Natural killer cell (primary cell): ENCODE measurements at regions not wholly inside any gene's neighbourhood (a gene's known extent, or its start where the extent isn't known, plus 50 kb on each side); places are given as distances from the start of the nearest gene placed in this dataset.

Source experiments
- ATAC-seq, 3 donors: fragments of 150-1000 bp in 2 of 3; fragments of 200-7000 bp in 1 of 3; cut with Tn5 transposase; 1 replicate in 1 of 3; 2 replicates in 2 of 3; pipeline ENCODE4 v1.10.0; 2021; ENCODE audit warnings: mild to moderate bottlenecking in 2 of 3, moderate library complexity in 2 of 3
- DNase-seq, 2 donors: peaks; one replicate each; pipeline versions ENCODE4 v3.0.0 to v3.0.0-alpha.2; 2013 to 2021; ENCODE audit warnings: mixed read lengths in 1 of 2
- H3K27ac ChIP-seq: one replicate; pipeline ENCODE4 v1.5.1; 2013; ENCODE audit warnings: mild to moderate bottlenecking, low read length
- H3K27me3 ChIP-seq: one replicate; pipeline ENCODE4 v1.6.1; 2013; ENCODE audit warnings: low read length; ENCODE audit not compliant: control insufficient read depth, insufficient read depth
- H3K36me3 ChIP-seq: one replicate; pipeline ENCODE4 v1.6.1; 2013; ENCODE audit warnings: low read length; ENCODE audit not compliant: control insufficient read depth, insufficient read depth
- H3K4me1 ChIP-seq: one replicate; pipeline ENCODE4 v1.6.1; 2013; ENCODE audit warnings: low read length; ENCODE audit not compliant: control insufficient read depth, insufficient read depth
- H3K4me3 ChIP-seq: one replicate; pipeline ENCODE4 v1.5.1; 2013; ENCODE audit warnings: low read length
- H3K9me3 ChIP-seq: one replicate; pipeline ENCODE4 v1.6.1; 2013; ENCODE audit warnings: low read length; ENCODE audit not compliant: control insufficient read depth, insufficient read depth
- H3K27ac Mint-ChIP-seq, 2 donors: one replicate each; pipeline ENCODE4 v1.8.0; 2022; ENCODE audit warnings: mild to moderate bottlenecking in 2 of 2, mixed read lengths in 2 of 2, moderate library complexity in 1 of 2
- H3K27me3 Mint-ChIP-seq, 2 donors: one replicate each; pipeline ENCODE4 v1.8.0; 2022; ENCODE audit warnings: low read depth in 2 of 2, mixed read lengths in 2 of 2
- H3K36me3 Mint-ChIP-seq: one replicate; pipeline ENCODE4 v1.8.0; 2022; ENCODE audit warnings: mixed read lengths
- H3K4me1 Mint-ChIP-seq, 2 donors: one replicate each; pipeline ENCODE4 v1.8.0; 2022; ENCODE audit warnings: mixed read lengths in 2 of 2
- H3K4me3 Mint-ChIP-seq: one replicate; pipeline ENCODE4 v1.8.0; 2022; ENCODE audit warnings: mild to moderate bottlenecking, moderate library complexity, mixed read lengths
- H3K9me3 Mint-ChIP-seq, 2 donors: one replicate each; pipeline ENCODE4 v1.8.0; 2022; ENCODE audit warnings: mixed read lengths in 2 of 2
- WGBS: methylation state at CpG from one replicate; pipeline ENCODE4 v1.1.7; 2013; ENCODE audit warnings: missing lambda C conversion rate; ENCODE audit not compliant: insufficient coverage; 5-methylcytosine and 5-hydroxymethylcytosine counted together
- intact Hi-C: fragments of 100-400 bp; cut with micrococcal nuclease; formaldehyde crosslinking; loops from one replicate; pipeline ENCODE4 v1.14.2; 2022
- TF ChIP-seq, protein P1 (sequence below): fragments of 200-600 bp; IDR thresholded peaks from one replicate; pipeline ENCODE4 v1.8.0; 2022; ENCODE audit warnings: antibody characterized with exemption

DNA sequence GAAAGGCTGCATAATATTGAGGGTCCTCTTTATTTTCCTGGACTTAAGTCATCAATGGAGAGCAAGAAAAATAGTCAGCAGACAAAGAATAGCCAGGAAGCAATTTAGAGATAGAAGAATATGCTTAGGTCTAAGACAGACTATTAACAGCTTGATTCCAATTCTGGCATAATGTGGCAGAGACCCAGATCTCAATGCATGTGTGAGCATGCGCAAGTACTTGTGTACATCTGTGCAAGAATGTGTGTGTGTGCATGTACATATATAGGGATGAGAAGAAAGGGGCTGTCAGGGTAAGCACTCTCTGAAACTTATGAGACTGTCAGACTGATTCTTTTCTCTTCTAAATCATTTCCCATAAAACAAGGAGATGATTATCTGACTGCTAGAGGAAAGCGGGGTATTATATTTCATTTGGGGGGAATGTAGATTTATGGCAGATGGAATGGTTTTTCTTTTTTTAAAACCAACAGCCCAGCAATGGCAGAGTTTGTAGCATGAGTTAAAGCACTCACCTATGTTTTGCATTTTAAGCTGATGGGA, 381.3 kb upstream of the SPRED2 start:
- H3K27me3 Mint-ChIP-seq, result peaks cover 0 to 4% of the 10 kb centered on the region in 2 donors
- no peaks in the 10 kb centered on the region for H3K4me1 Mint-ChIP-seq
- WGBS, result 88% methylated on average over 1 of the region's 2 CpGs
- intact Hi-C loops, result no loop called here
- Histone ChIP-seq H3K4me1 (no peaks in the 10 kb centered on the region), H3K27ac (no peak overlapping the region), H3K27me3 (no peaks in the 10 kb centered on the region), H3K9me3 (no peaks in the 10 kb centered on the region), H3K36me3 (no peaks in the 10 kb centered on the region), H3K4me3 (no peak overlapping the region)
- H3K27ac Mint-ChIP-seq, result no peak overlapping the region
- no peak for ATAC-seq
- H3K36me3 Mint-ChIP-seq, result no peaks in the 10 kb centered on the region
- H3K4me3 Mint-ChIP-seq, result no peak overlapping the region
- TF ChIP-seq, protein P1, sequence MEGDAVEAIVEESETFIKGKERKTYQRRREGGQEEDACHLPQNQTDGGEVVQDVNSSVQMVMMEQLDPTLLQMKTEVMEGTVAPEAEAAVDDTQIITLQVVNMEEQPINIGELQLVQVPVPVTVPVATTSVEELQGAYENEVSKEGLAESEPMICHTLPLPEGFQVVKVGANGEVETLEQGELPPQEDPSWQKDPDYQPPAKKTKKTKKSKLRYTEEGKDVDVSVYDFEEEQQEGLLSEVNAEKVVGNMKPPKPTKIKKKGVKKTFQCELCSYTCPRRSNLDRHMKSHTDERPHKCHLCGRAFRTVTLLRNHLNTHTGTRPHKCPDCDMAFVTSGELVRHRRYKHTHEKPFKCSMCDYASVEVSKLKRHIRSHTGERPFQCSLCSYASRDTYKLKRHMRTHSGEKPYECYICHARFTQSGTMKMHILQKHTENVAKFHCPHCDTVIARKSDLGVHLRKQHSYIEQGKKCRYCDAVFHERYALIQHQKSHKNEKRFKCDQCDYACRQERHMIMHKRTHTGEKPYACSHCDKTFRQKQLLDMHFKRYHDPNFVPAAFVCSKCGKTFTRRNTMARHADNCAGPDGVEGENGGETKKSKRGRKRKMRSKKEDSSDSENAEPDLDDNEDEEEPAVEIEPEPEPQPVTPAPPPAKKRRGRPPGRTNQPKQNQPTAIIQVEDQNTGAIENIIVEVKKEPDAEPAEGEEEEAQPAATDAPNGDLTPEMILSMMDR, result no peak
- H3K9me3 Mint-ChIP-seq, result no peaks in the 10 kb centered on the region
- DNase-seq, result no peak

DNA sequence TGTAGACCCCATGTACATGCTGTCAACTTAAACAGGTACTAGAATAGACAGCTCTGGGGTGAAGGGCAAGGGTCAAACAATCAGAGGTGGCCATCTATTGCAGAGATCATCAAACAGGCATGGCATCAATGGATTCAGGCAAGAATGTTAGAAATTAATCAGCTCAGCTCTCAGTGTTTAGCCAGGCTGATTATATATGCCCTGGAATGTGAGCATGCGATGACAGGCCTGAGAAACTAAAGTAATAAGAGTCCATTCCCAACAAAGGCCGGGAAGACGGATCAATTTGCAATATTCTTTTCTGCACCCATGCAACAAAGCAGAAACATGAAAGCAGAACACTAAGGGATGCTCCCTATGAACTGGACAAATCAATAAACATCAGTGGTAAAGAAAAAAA, 380.5 kb upstream of the SPRED2 start:
- Histone ChIP-seq H3K4me1 (no peaks in the 10 kb centered on the region), H3K36me3 (no peaks in the 10 kb centered on the region), H3K27ac (no peak overlapping the region), H3K27me3 (no peaks in the 10 kb centered on the region), H3K9me3 (no peaks in the 10 kb centered on the region), H3K4me3 (no peak overlapping the region)
- 98% methylated on average over 3 of the region's 3 CpGs for WGBS
- Mint-ChIP-seq H3K9me3 (no peaks in the 10 kb centered on the region), H3K27ac (no peak overlapping the region), H3K4me3 (no peak overlapping the region), H3K36me3 (no peaks in the 10 kb centered on the region), H3K4me1 (no peaks in the 10 kb centered on the region), H3K27me3 (peaks cover 0 to 4% of the 10 kb centered on the region in 2 donors)
- TF ChIP-seq, protein P1, result no peak
- DNase-seq (no peak), ATAC-seq (no peak)
- intact Hi-C loops, result no loop called here

DNA sequence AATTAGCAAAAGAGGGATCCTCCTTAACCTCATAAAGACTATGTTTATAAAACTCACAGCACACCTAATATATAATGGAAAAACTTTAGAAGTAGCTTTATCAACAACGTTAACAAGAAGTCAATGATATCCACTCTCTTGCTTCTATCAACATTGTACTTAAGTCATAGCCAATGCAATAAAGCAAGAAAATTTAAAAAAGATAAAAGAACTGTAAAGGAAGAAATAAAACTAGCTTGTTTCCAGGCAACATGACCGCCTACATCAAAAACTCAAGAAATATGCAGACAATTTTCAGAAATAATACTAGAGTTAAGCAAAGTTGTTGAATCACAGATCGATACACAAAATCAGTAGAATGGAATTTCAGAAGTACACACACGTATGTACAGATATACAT, 375.5 kb upstream of the SPRED2 start:
- Mint-ChIP-seq H3K27me3 (peaks cover 0 to 3% of the 10 kb centered on the region in 2 donors), H3K4me1 (no peaks in the 10 kb centered on the region), H3K4me3 (no peak overlapping the region), H3K36me3 (no peaks in the 10 kb centered on the region), H3K27ac (no peak overlapping the region), H3K9me3 (peaks cover 4% of the 10 kb centered on the region in 2 donors)
- Histone ChIP-seq H3K27me3 (no peaks in the 10 kb centered on the region), H3K4me3 (no peak overlapping the region), H3K36me3 (no peaks in the 10 kb centered on the region), H3K4me1 (no peaks in the 10 kb centered on the region), H3K9me3 (peaks cover 4% of the 10 kb centered on the region), H3K27ac (no peak overlapping the region)
- intact Hi-C loops, result no loop called here
- DNase-seq (no peak), ATAC-seq (no peak)
- 100% methylated on average over 1 of the region's 4 CpGs for WGBS
- TF ChIP-seq, protein P1, result no peak

DNA sequence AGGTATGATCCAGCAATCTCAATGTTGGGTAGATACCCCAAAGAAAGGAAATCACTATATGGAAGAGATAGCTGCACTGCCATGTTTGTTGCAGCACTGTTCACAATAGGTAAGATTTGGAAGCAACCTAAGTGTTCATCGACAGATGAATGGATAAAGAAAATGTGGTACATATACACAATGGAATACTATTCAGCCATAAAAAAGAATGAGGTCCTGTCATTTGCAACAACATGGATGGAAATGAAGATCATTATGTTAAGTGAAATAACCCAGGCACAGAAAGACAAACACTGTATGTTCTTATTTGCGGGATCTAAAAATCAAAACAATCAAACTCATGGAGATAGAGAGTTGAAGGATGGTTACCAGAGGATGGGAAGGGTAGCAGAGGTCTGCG, 372.4 kb upstream of the SPRED2 start:
- no peak overlapping the region for H3K4me3 ChIP-seq
- H3K27me3 ChIP-seq, result no peaks in the 10 kb centered on the region
- no peak overlapping the region for H3K27ac Mint-ChIP-seq
- peaks cover 4% of the 10 kb centered on the region in 2 donors for H3K9me3 Mint-ChIP-seq
- H3K27me3 Mint-ChIP-seq, result peaks cover 0 to 3% of the 10 kb centered on the region in 2 donors
- H3K27ac ChIP-seq, result no peak overlapping the region
- DNase-seq (no peak), ATAC-seq (no peak)
- WGBS, result 94% methylated on average over 2 of the region's 3 CpGs
- no peak overlapping the region for H3K4me3 Mint-ChIP-seq
- H3K4me1 Mint-ChIP-seq, result no peaks in the 10 kb centered on the region
- intact Hi-C loops, result no loop called here
- TF ChIP-seq, protein P1, result no peak
- no peaks in the 10 kb centered on the region for H3K36me3 Mint-ChIP-seq
- H3K4me1 ChIP-seq, result no peaks in the 10 kb centered on the region
- peaks cover 4% of the 10 kb centered on the region for H3K9me3 ChIP-seq
- H3K36me3 ChIP-seq, result no peaks in the 10 kb centered on the region
